Forelimb muscle (tissue), 1 donor: ENCODE measurements at regions not wholly inside any gene's neighbourhood (a gene's known extent, or its start where the extent isn't known, plus 50 kb on each side); places are given as distances from the start of the nearest gene placed in this dataset.

ENCODE experiments used
- DNase-seq: peaks from one replicate; pipeline ENCODE4 v3.0.0-alpha.2; 2013; ENCODE audit warnings: low read depth

- DNase-seq, result no peak
Observed at GRCh38 chr2:19494241-19494640, 135.8 kb upstream of the OSR1 start.

GRCh38 chr2:19491796-19492195 is 133.4 kb upstream of the OSR1 start:
- no peak for DNase-seq

GRCh38 chr2:19490846-19491435 is 132.5 kb upstream of the OSR1 start:
- no peak for DNase-seq

GRCh38 chr2:19488009-19488691 is 129.7 kb upstream of the OSR1 start:
- DNase-seq, result no peak

GRCh38 chr2:19484736-19485135 is 126.3 kb upstream of the OSR1 start:
- no peak for DNase-seq

GRCh38 chr2:19480673-19481072 is 122.2 kb upstream of the OSR1 start:
- no peak for DNase-seq

GRCh38 chr2:19479666-19480065 is 121.2 kb upstream of the OSR1 start:
- DNase-seq, result no peak

GRCh38 chr2:19478409-19478808 is 120.0 kb upstream of the OSR1 start:
- DNase-seq, result no peak

GRCh38 chr2:19476327-19476726 is 117.9 kb upstream of the OSR1 start:
- no peak for DNase-seq

- no peak for DNase-seq
Observed at GRCh38 chr2:19474128-19474527, 115.7 kb upstream of the OSR1 start.

GRCh38 chr2:19473350-19473749 is 114.9 kb upstream of the OSR1 start:
- no peak for DNase-seq

GRCh38 chr2:19472391-19472978 is 114.1 kb upstream of the OSR1 start:
- DNase-seq, result no peak

- DNase-seq, result no peak
Observed at GRCh38 chr2:19471491-19471890, 113.1 kb upstream of the OSR1 start.

- DNase-seq, result no peak
Observed at GRCh38 chr2:19465978-19466377, 107.6 kb upstream of the OSR1 start.

- DNase-seq, result no peak
Observed at GRCh38 chr2:19462256-19462645, 103.8 kb upstream of the OSR1 start.

GRCh38 chr2:19461504-19462255 is 103.3 kb upstream of the OSR1 start:
- DNase-seq, result no peak

GRCh38 chr2:19460761-19461160 is 102.3 kb upstream of the OSR1 start:
- no peak for DNase-seq

- DNase-seq, result no peak
Observed at GRCh38 chr2:19458427-19459003, 100.1 kb upstream of the OSR1 start.

- DNase-seq, result no peak
Observed at GRCh38 chr2:19457809-19458208, 99.4 kb upstream of the OSR1 start.

GRCh38 chr2:19456705-19457309 is 98.4 kb upstream of the OSR1 start:
- no peak for DNase-seq

GRCh38 chr2:19454125-19454524 is 95.7 kb upstream of the OSR1 start:
- no peak for DNase-seq

GRCh38 chr2:19442731-19443130 is 84.3 kb upstream of the OSR1 start:
- no peak for DNase-seq
